Umbilical cord (tissue), 1 donor: ENCODE measurements at regions not wholly inside any gene's neighbourhood (a gene's known extent, or its start where the extent isn't known, plus 50 kb on each side); places are given as distances from the start of the nearest gene placed in this dataset.
"Not testable (repeated sequence)": the region's sequence is repeated elsewhere in the genome, so short reads cannot be mapped to it uniquely, and the experiment has no call there.

Source experiments
- DNase-seq: peaks from one replicate; pipeline ENCODE4 v3.0.0-alpha.2; 2015; ENCODE audit warnings: low spot score

DNA sequence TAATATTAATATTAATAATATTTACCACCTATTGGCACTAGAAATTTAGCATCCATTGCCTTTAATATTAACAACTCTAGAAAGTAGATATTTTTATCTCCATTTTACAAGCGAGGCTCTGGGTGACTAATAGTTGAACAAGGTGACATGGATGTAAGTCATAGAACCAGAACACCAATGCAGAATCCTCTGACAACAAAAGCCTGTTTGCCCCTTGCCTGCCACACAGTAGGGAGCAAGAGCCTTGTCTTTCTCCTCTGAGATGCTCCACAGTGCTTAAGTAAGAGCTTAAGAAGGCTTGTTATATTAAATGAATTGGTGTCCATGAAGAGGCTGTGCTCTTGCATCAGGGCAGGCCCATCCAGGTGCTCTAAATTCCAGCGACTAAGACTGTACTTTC, 51.2 kb upstream of the LBX1 start:
- DNase-seq, result no peak

DNA sequence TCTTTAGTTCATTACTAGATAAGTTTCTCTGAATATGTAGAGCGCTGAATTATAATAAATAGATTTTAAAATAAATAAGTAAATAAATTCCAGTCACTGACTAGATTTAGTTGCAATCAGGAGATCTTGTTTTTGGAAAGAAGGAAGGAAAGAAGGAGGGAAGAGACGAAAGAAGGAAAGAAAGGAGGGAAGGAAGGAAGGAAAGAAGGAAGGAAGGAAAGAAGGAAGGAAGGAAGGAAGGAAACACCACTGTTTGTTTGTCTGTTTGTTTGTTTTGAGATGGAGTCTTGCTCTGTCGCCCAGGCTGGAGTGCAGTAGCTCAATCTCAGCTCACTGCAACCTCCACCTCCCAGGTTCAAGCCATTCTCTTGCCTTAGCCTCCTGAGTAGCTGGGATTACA, 51.7 kb upstream of the LBX1 start:
- DNase-seq, result not testable (repeated sequence)

- DNase-seq, result no peak
Observed at GRCh38 chr10:101282947-101283346, 53.7 kb upstream of the LBX1 start.

DNA sequence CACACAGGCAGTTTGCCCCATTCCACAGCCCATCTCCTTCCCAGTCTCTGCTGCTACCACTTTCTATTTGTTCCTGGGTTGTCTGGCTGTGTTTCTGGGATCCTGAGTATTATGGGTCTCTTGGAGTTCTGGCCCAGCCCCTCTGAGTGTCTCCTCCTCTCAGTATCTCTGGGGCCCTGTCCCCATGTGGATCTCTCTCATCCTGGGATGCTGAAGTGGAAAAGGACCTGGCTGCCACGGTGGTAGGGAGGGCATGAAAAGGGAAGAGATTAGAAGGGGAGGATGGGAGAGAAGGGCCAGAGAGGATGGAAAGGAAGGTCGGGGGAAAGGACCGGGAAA, 54.5 kb upstream of the LBX1 start:
- no peak for DNase-seq

DNA sequence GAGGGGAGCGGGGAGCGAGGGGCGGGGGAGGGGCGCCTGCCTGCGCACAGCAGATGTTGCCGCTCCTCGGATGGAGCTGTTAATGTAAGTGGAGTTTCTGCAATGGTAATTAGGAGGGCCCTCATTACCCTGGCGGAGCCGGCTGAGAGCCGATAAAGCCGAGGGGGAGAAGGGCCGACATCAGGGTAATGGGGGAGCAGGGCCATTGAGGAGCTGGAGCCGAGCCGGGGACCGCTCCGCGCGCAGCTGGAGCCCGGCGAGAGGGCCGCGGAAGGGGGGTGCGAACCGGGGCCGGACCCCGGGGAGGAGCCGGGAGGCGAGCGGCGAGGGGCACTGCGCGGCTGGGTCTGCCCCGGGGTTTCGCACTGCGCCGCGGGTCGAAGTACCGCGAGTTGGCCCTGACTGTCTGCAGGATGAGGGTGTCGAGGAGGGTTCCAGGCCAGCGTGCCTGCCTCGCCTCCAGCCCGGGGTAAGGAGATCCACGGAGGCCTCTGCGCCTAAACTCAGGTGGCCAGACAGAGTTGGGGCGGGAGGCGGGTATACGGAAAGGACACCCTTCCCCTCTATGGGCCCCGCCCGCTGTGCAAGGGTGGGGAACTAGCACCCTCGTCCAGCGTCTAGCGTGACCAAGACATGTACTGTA, 55.0 kb upstream of the LBX1 start:
- no peak for DNase-seq

- DNase-seq, result no peak
Observed at GRCh38 chr10:101284744-101285463, 55.6 kb upstream of the LBX1 start.

DNA sequence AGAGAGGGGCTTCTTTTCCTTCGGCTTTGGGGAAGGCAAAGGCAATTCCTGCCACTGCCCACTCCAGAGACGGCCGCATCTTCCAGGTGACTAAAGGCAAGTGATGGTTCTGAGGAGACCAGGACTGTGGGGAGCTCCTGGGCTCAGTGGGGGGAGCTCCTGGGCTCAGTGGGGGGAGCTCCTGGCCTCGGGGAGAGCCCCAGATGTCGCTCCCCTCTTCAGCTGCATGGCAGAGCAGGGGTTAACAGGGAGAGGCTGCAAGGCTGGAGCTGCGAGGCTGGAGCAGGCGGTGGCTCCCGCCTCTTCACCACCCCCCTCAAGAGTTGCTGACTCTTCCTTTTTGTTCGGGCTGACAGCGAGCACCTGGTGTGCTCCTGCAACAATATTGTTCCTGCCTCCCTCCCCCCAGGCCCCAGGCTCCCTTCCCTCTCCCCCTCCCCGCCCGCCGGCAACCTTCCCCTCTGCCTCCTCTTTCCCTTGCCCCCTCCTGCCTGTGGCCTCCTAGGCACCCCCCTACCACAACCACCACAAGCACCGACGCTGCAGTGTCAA, 56.3 kb upstream of the LBX1 start:
- DNase-seq, result no peak

- DNase-seq, result no peak
Observed at GRCh38 chr10:101286248-101287046, 57.2 kb upstream of the LBX1 start.

GRCh38 chr10:101287183-101287996, 58.1 kb upstream of the LBX1 start:
- no peak for DNase-seq

GRCh38 chr10:101287997-101288635, 58.9 kb upstream of the LBX1 start:
- DNase-seq, result no peak

DNA sequence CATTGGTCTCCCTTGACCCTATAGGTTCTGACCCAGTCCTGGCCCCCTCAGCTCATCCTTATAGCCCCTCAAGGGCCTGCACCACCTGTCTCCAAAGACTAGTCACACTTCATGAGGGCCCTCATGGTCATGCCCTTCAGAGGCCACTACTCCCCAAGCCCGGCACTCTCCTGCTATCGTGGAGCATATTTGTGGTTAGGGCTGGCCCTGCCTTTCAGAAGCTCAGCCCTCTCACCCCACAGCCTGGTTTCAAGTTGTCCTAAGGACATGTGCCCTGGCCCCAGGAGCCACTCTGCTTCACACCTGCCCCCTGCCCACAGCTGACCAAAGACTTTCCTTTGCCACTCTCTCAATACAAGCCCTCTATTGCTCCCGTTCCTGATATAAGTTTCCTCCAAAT, 60.3 kb upstream of the LBX1 start:
- DNase-seq, result no peak

DNA sequence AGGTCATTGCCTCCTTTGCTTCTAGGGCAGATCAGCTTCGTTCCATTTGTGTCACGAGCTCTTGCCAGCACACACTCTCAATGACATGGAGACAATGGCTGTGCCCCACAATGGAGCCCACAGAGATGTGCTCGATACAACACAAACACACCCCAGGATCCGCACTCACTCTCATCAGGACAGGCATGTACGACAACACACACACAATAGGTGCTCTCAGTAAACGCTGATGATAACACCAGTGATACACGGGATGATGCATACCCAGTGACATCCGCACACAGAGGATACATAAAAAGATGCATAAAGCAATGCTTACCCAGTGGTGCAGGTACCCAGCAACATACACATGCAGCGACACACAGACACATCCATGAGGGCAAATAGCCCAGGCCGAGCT, 61.2 kb upstream of the LBX1 start:
- no peak for DNase-seq

GRCh38 chr10:101290881-101291280, 61.6 kb upstream of the LBX1 start:
- no peak for DNase-seq

GRCh38 chr10:101291331-101292193, 62.3 kb upstream of the LBX1 start:
- no peak for DNase-seq

GRCh38 chr10:101292194-101293006, 61.6 kb upstream of the BTRC start:
- peak; percentile 42 for DNase-seq

- peak; percentile 47 for DNase-seq
Observed at GRCh38 chr10:101293007-101293723, 60.8 kb upstream of the BTRC start.

GRCh38 chr10:101294109-101294508, 59.9 kb upstream of the BTRC start:
- DNase-seq, result no peak

GRCh38 chr10:101295261-101295660, 58.7 kb upstream of the BTRC start:
- no peak for DNase-seq
